Hematopoietic multipotent progenitor cell treated with erythropoietin and hydrocortisone succinate and interleukin-3 and kit ligand, for 6 days (in vitro differentiated cells): ENCODE measurements at regions not wholly inside any gene's neighbourhood (a gene's known extent, or its start where the extent isn't known, plus 50 kb on each side); places are given as distances from the start of the nearest gene placed in this dataset.

ENCODE experiments used
- DNase-seq: peaks from one replicate; pipeline ENCODE4 v3.0.0-alpha.2; 2015

- DNase-seq, result no peak
Observed at GRCh38 chr1:218643281-218643680, 298.1 kb downstream of the TGFB2 start.

- no peak for DNase-seq
Observed at GRCh38 chr1:218643926-218644325, 298.8 kb downstream of the TGFB2 start.

- DNase-seq, result no peak
Observed at GRCh38 chr1:218646288-218646687, 301.2 kb downstream of the TGFB2 start.

GRCh38 chr1:218656301-218657037 lies 311.3 kb downstream of the TGFB2 start:
- DNase-seq, result no peak

- DNase-seq, result no peak
Observed at GRCh38 chr1:218658269-218658668, 313.1 kb downstream of the TGFB2 start.

- no peak for DNase-seq
Observed at GRCh38 chr1:218658899-218659298, 313.8 kb downstream of the TGFB2 start.

GRCh38 chr1:218659911-218660677 lies 315.0 kb downstream of the TGFB2 start:
- no peak for DNase-seq

GRCh38 chr1:218660678-218661053 lies 315.5 kb downstream of the TGFB2 start:
- no peak for DNase-seq

- no peak for DNase-seq
Observed at GRCh38 chr1:218661411-218661810, 316.3 kb downstream of the TGFB2 start.

- DNase-seq, result no peak
Observed at GRCh38 chr1:218664385-218665170, 319.4 kb downstream of the TGFB2 start.

GRCh38 chr1:218665221-218665620 lies 320.1 kb downstream of the TGFB2 start:
- DNase-seq, result no peak

- DNase-seq, result no peak
Observed at GRCh38 chr1:218666263-218666662, 321.1 kb downstream of the TGFB2 start.

- DNase-seq, result no peak
Observed at GRCh38 chr1:218667781-218668516, 322.8 kb downstream of the TGFB2 start.

GRCh38 chr1:218669431-218669830 lies 324.3 kb downstream of the TGFB2 start:
- DNase-seq, result no peak

- no peak for DNase-seq
Observed at GRCh38 chr1:218670875-218671274, 325.7 kb downstream of the TGFB2 start.

GRCh38 chr1:218671573-218671972 lies 326.4 kb downstream of the TGFB2 start:
- DNase-seq, result no peak

GRCh38 chr1:218673170-218673569 lies 328.0 kb downstream of the TGFB2 start:
- DNase-seq, result no peak

GRCh38 chr1:218674280-218674773 lies 329.2 kb downstream of the TGFB2 start:
- DNase-seq, result no peak

- no peak for DNase-seq
Observed at GRCh38 chr1:218677026-218677425, 331.9 kb downstream of the TGFB2 start.

- DNase-seq, result no peak
Observed at GRCh38 chr1:218679391-218679790, 334.3 kb downstream of the TGFB2 start.

- DNase-seq, result no peak
Observed at GRCh38 chr1:218679988-218680748, 335.0 kb downstream of the TGFB2 start.

GRCh38 chr1:218683242-218683641 lies 338.1 kb downstream of the TGFB2 start:
- no peak for DNase-seq
